ENCODE measurements at regions not wholly inside any gene's neighbourhood (a gene's known extent, or its start where the extent isn't known, plus 50 kb on each side); places are given as distances from the start of the nearest gene placed in this dataset.

DNA sequence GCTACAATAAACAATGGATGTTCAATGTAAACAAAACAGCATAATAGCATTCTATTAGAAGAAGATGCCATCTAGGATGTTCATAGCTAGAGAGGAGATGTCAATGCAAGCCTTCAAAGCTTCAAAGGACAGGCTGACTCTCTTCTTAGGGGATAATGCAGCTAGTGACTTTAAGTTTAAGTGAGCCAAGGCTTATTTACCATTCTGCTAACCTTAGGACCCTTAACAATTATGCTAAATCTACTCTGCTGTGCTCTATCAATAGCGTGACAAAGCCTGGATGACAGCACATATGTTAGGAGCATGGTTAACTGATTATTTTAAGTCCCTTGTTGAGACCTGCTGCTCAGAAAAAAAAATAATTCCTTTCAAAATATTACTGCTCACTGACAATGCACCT, 106.0 kb upstream of the SSTR1 start:
- Histone ChIP-seq H3K4me3 (ENCODE audit: low read length, poor library complexity, severe bottlenecking) (no peak overlapping the region), H2AFZ (ENCODE audit: low read length) (no peak overlapping the region), H3K36me3 (ENCODE audit: insufficient read depth, low read length) (no peaks in the 10 kb centered on the region; the same call in 1 of the 2 replicates), H3K9me2 (replicated peaks; ENCODE audit: low read depth, low read length) (no peaks in the 10 kb centered on the region), H3K4me1 (ENCODE audit: insufficient read depth, low read length, poor library complexity, severe bottlenecking) (peaks cover 6% of the 10 kb centered on the region), H3K4me2 (ENCODE audit: low read depth, low read length, poor library complexity, severe bottlenecking) (no peak overlapping the region), H3K27me3 (ENCODE audit: insufficient read depth, low read length, poor library complexity, severe bottlenecking) (no peaks in the 10 kb centered on the region), H3K9ac (ENCODE audit: low read depth, low read length, poor library complexity, severe bottlenecking) (no peak overlapping the region), H3F3A (ENCODE audit: low read depth) (no peaks in the 10 kb centered on the region), H4K20me1 (ENCODE audit: insufficient read depth, low read length, poor library complexity, severe bottlenecking) (no peaks in the 10 kb centered on the region), H3K9me3 (ENCODE audit: insufficient read depth, low read depth, low read length) (peaks cover 22% of the 10 kb centered on the region), H3K79me2 (ENCODE audit: insufficient read depth, low read length) (no peaks in the 10 kb centered on the region)
- TF ChIP-seq CTCF (conservative IDR thresholded peaks at IDR 0.05; ENCODE audit: low read length): no peak
- no peak for TF ChIP-seq EZH2phosphoT487 (IDR thresholded peaks at IDR 0.05; ENCODE audit: borderline replicate concordance)

DNA sequence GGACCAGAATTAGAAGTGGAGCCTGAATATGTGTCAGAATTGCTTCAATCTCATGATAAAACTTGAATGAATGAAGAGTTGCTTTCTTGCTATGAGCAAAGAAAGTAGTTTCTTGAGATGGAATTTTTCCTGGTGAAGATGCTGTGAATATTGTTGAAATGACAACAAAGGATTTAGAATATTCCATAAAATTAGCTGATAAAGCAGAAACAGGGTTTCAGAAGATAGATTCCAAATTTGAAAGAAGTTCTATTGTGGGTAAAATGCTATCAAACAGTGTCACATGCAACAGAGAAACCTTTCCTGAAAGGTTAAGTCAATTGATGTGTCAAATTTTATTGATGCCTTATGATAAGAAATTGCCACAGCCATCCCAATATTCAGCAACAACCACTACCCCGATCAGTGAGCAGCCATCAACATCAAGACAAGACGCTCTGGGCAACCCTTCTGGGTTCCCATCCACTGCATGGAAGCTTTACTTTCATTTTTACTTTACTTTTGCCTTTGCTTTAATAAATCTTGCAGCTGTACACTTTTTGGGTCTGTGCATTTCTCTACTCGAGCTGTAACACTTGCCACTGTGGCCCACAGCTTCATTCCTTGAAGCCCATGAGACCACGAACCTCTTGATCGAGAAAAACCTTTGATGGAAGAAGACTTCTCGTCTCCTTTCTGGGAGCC, 104.0 kb upstream of the SSTR1 start:
- Histone ChIP-seq H3K9ac (ENCODE audit: low read depth, low read length, poor library complexity, severe bottlenecking) (no peak overlapping the region), H3K9me3 (ENCODE audit: insufficient read depth, low read depth, low read length) (peaks cover 14% of the 10 kb centered on the region; the same call in 1 of the 2 replicates), H3K4me1 (ENCODE audit: insufficient read depth, low read length, poor library complexity, severe bottlenecking) (peaks cover 9% of the 10 kb centered on the region), H2AFZ (ENCODE audit: low read length) (peak overlapping the region; percentile 69), H3K4me3 (ENCODE audit: low read length, poor library complexity, severe bottlenecking) (peak overlapping the region; percentile 51), H3K36me3 (ENCODE audit: insufficient read depth, low read length) (no peaks in the 10 kb centered on the region; the same call in 1 of the 2 replicates), H3K27me3 (ENCODE audit: insufficient read depth, low read length, poor library complexity, severe bottlenecking) (no peaks in the 10 kb centered on the region), H4K20me1 (ENCODE audit: insufficient read depth, low read length, poor library complexity, severe bottlenecking) (no peaks in the 10 kb centered on the region), H3K9me2 (replicated peaks; ENCODE audit: low read depth, low read length) (no peaks in the 10 kb centered on the region), H3K79me2 (ENCODE audit: insufficient read depth, low read length) (no peaks in the 10 kb centered on the region), H3K4me2 (ENCODE audit: low read depth, low read length, poor library complexity, severe bottlenecking) (peak overlapping the region; percentile 65), H3F3A (ENCODE audit: low read depth) (no peaks in the 10 kb centered on the region)
- TF ChIP-seq CTCF (conservative IDR thresholded peaks at IDR 0.05; ENCODE audit: low read length) (no peak), EZH2phosphoT487 (IDR thresholded peaks at IDR 0.05; ENCODE audit: borderline replicate concordance) (no peak)

- no peak for TF ChIP-seq CTCF (conservative IDR thresholded peaks at IDR 0.05; ENCODE audit: low read length)
- TF ChIP-seq EZH2phosphoT487 (IDR thresholded peaks at IDR 0.05; ENCODE audit: borderline replicate concordance): no peak
Measured at GRCh38 chr14:38105106-38105702, 102.5 kb upstream of the SSTR1 start.

More at GRCh38 chr14:38105106-38105702, 102.5 kb upstream of the SSTR1 start:
- Histone ChIP-seq H3F3A (ENCODE audit: low read depth) (no peaks in the 10 kb centered on the region), H2AFZ (ENCODE audit: low read length) (no peak overlapping the region), H3K9me3 (ENCODE audit: insufficient read depth, low read depth, low read length) (peaks cover 14% of the 10 kb centered on the region; the same call in 1 of the 2 replicates), H3K9me2 (replicated peaks; ENCODE audit: low read depth, low read length) (no peaks in the 10 kb centered on the region), H3K4me1 (ENCODE audit: insufficient read depth, low read length, poor library complexity, severe bottlenecking) (peaks cover 9% of the 10 kb centered on the region), H3K9ac (ENCODE audit: low read depth, low read length, poor library complexity, severe bottlenecking) (no peak overlapping the region), H3K36me3 (ENCODE audit: insufficient read depth, low read length) (no peaks in the 10 kb centered on the region; the same call in 1 of the 2 replicates), H4K20me1 (ENCODE audit: insufficient read depth, low read length, poor library complexity, severe bottlenecking) (no peaks in the 10 kb centered on the region), H3K27me3 (ENCODE audit: insufficient read depth, low read length, poor library complexity, severe bottlenecking) (no peaks in the 10 kb centered on the region), H3K4me3 (ENCODE audit: low read length, poor library complexity, severe bottlenecking) (no peak overlapping the region), H3K4me2 (ENCODE audit: low read depth, low read length, poor library complexity, severe bottlenecking) (no peak overlapping the region), H3K79me2 (ENCODE audit: insufficient read depth, low read length) (no peaks in the 10 kb centered on the region)

All from Loucy (cell line).